ENCODE measurements at regions not wholly inside any gene's neighbourhood (a gene's known extent, or its start where the extent isn't known, plus 50 kb on each side); places are given as distances from the start of the nearest gene placed in this dataset.
"Not testable (repeated sequence)": the region's sequence is repeated elsewhere in the genome, so short reads cannot be mapped to it uniquely, and the experiment has no call there.

DNA sequence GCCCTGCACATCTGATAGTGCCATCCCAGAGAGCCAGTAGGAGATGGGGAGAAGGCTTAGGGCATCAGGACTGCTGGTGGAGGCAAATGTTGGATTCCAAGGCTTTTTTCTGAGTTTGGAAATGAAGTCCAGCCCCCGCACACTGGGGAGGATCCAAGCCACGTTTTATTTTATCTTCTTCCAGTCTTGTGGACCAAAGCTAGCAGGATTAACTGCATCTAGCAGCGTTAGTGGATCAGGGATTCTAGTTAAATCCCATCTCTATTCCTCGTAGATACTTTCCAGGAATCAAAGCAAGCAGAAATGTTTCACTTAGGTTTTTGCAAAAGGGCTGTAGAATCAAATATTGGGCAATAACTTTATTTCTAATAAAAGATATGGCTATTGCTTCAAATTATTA lies 114.7 kb upstream of the OR13F1 start:
- Histone ChIP-seq H3K27ac (no peak overlapping the region), H3K4me3 (no peak overlapping the region)
- TF ChIP-seq, protein P1, sequence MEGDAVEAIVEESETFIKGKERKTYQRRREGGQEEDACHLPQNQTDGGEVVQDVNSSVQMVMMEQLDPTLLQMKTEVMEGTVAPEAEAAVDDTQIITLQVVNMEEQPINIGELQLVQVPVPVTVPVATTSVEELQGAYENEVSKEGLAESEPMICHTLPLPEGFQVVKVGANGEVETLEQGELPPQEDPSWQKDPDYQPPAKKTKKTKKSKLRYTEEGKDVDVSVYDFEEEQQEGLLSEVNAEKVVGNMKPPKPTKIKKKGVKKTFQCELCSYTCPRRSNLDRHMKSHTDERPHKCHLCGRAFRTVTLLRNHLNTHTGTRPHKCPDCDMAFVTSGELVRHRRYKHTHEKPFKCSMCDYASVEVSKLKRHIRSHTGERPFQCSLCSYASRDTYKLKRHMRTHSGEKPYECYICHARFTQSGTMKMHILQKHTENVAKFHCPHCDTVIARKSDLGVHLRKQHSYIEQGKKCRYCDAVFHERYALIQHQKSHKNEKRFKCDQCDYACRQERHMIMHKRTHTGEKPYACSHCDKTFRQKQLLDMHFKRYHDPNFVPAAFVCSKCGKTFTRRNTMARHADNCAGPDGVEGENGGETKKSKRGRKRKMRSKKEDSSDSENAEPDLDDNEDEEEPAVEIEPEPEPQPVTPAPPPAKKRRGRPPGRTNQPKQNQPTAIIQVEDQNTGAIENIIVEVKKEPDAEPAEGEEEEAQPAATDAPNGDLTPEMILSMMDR (IDR thresholded peaks at IDR 0.05): no peak
- DNase-seq (ENCODE audit: low spot score): no peak

DNA sequence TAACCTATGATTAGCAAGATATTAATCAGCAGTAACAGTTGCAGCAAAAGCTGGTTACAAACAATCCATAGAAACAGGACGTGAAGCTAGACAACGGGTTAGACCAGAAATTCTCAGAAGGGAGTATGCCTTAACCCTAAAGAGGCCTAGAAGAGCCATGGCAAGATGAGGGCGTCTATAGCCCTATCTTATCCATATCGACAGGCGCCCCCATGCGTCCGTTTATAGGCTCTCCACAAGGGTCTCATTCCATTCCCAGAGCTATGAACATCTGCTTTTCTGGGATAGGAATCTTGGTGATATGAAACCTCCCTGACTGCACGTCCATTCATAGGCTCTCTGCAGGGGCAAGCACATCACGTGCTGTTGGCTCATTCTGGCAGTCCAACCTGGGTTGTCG lies 109.2 kb upstream of the OR13F1 start:
- not testable (repeated sequence) for DNase-seq (ENCODE audit: low spot score); H3K4me3 ChIP-seq; H3K27ac ChIP-seq

DNA sequence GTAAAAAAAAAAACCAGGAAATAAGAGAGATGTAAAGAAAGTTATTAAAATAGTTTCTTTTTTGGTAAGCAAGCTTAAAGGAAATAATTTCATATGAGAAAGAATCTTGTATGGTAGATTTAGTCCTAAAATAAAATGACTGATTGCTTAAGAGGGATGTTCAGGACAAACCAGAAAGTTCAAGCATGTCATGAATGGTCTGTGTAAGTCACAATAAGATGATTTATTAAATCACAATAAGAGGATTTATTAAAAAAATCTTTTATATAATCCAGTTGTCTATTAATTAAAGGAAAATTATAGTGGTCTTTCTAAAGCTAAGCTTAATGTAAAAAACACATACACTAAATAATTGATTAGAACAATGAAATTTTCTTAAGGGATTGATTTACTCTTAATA lies 91.8 kb upstream of the OR13F1 start:
- TF ChIP-seq, protein P1 (IDR thresholded peaks at IDR 0.05): no peak
- Histone ChIP-seq H3K27ac (no peak overlapping the region), H3K4me3 (no peak overlapping the region)
- no peak for DNase-seq (ENCODE audit: low spot score)

DNA sequence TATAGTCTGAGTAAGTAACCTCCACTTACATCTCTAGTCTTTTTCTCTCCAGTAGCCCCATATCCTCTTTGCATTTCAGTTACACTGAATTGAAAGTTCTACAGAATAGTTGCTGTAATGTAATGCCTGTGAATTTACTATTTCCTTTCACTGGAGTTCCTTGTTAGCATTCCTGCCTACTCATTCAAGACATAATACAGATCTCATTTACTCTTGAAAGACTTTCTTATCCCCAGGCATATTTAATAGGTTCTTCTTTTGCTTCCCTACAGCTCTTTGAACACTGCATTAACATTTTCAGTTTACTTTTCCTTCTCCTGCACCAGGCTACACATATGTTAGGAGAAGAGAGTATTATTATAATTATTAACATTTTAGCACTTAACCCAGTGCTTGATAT lies 87.6 kb upstream of the OR13F1 start:
- no peak for DNase-seq (ENCODE audit: low spot score)
- H3K27ac ChIP-seq: no peak overlapping the region
- TF ChIP-seq, protein P1 (IDR thresholded peaks at IDR 0.05): no peak
- H3K4me3 ChIP-seq: no peak overlapping the region

DNA sequence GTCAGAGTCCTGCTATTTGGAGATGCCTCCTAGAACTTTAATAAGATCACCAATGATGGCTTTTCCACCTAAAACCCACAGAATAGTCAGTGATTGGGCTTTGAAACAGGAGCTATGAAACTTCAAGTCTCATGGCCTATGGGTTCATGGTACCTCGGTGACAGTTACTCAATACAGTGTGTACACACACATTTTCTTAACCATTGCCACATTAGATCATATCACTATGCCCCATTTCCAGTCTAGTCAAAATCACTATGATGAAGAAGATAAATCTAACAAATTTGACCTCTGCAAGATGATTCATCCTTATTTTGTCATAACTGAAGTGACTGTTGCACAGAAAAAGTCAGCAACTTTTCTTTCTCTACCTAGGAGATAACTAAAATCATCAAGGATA lies 86.8 kb upstream of the OR13F1 start:
- no peak for DNase-seq (ENCODE audit: low spot score)
- Histone ChIP-seq H3K27ac (no peak overlapping the region), H3K4me3 (no peak overlapping the region)
- TF ChIP-seq, protein P1 (IDR thresholded peaks at IDR 0.05): no peak

DNA sequence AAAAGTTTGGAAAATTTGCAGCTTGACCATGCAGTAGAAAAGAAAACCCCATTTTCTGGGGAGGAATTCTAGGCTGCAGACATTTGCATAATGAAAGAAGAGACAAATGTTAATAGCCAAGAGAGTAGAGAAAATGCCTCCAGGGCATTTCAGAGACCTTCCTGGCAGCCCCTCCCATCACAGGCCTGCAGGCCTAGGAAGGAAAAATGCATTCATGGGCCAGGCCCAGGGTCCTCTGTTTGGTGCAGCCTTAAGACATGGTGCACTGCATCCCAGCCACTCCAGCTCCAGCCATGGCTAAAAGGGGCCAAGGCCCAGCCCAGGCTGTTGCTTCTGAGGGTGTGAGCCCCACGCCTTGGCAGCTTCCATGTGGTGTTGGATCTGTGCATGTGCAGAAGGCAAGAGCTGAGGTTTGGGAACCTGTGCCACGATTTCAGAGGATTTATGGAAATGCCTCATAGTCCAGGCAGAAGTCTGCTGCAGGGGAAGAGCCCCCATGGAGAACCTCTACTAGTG lies 75.0 kb upstream of the OR13F1 start:
- Histone ChIP-seq H3K4me3 (no peak overlapping the region), H3K27ac (no peak overlapping the region)
- TF ChIP-seq, protein P1 (IDR thresholded peaks at IDR 0.05): no peak
- DNase-seq (ENCODE audit: low spot score): no peak

DNA sequence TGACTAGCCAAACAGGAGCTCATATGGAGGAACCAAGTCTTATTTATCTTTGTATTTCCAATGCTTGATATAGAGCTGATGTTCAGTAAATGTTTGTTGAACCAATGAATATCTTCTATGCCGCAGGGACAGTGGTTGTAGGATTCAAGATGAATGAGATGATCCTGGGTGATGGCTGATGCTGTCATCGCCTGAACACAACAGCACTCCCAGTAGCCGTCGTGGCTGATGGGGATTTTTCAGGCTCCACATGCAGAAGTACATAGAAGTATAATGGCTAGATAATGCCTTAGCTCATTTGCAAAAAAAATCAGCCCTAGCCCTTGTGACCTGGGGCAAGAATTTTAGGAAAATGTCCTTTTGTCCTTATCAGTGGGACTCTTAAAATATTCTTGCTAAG lies 69.0 kb upstream of the OR13F1 start:
- TF ChIP-seq, protein P1 (IDR thresholded peaks at IDR 0.05): no peak
- no peak for DNase-seq (ENCODE audit: low spot score)
- H3K4me3 ChIP-seq: no peak overlapping the region
- H3K27ac ChIP-seq: no peak overlapping the region

DNA sequence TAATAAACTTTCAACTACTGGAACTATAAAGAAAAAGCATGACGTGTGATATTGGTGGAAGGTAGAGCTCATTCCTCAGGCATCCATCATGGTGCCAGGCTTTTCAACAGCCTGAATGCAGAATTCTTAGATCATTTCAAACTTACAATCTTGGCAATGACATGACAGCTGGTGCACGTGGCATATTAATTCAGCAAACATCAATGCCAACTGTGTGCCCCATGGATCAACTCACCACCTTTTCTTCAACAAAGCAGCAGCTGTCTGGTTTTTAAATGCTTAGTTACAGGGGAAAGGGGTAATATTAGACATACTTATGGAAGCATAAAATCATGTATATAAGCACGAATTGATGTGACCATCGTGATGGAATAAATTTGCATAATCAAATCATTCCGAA lies 56.0 kb upstream of the OR13F1 start:
- no peak for DNase-seq (ENCODE audit: low spot score)
- TF ChIP-seq, protein P1 (IDR thresholded peaks at IDR 0.05): no peak
- H3K27ac ChIP-seq: no peak overlapping the region
- no peak overlapping the region for H3K4me3 ChIP-seq

Data from coronary artery (tissue), 2 donors.